ENCODE measurements at regions not wholly inside any gene's neighbourhood (a gene's known extent, or its start where the extent isn't known, plus 50 kb on each side); places are given as distances from the start of the nearest gene placed in this dataset.

DNA sequence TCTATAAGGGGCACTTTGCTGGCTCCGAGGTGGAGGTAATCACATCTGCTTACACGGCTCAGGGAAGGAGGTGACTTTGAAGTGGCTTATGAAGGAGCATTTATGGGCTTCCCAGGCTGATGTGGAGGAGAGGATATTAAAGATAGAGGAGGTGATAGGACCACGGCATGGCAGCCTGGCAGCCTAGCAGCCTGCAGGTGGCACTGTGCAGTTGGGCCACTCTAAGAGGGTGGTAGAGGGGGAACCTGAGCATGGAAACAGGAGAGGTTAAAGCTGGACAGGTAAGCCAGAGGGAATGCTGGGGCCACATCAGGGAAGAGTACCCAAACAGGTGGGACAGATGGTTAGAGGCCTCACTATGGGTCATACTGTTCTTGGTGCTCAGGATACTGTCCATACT is 375.0 kb downstream of the WDR72 start:
- TF ChIP-seq ATF3 (IDR thresholded peaks at IDR 0.05) = no peak
- TF ChIP-seq CTCF (IDR thresholded peaks at IDR 0.05 in 2 of 3, conservative IDR thresholded peaks at IDR 0.05 in 1 of 3; ENCODE audit: borderline replicate concordance in 1 of 3, insufficient read depth in 1 of 3, low read depth in 2 of 3, low read length in 2 of 3) = peak; percentile 19 to 58 (median 52); a peak in 5 of 6 replicates
- no peak for TF ChIP-seq POLR2A (IDR thresholded peaks at IDR 0.05; ENCODE audit: borderline replicate concordance, extremely low read depth, insufficient read depth, insufficient read length)
- TF ChIP-seq POLR2AphosphoS5 (IDR thresholded peaks at IDR 0.05; ENCODE audit: low read depth, low read length) = no peak
- no peak for TF ChIP-seq REST (IDR thresholded peaks at IDR 0.05; ENCODE audit: low read depth)
- TF ChIP-seq EZH2 (IDR thresholded peaks at IDR 0.05) = no peak
- TF ChIP-seq, protein P1, sequence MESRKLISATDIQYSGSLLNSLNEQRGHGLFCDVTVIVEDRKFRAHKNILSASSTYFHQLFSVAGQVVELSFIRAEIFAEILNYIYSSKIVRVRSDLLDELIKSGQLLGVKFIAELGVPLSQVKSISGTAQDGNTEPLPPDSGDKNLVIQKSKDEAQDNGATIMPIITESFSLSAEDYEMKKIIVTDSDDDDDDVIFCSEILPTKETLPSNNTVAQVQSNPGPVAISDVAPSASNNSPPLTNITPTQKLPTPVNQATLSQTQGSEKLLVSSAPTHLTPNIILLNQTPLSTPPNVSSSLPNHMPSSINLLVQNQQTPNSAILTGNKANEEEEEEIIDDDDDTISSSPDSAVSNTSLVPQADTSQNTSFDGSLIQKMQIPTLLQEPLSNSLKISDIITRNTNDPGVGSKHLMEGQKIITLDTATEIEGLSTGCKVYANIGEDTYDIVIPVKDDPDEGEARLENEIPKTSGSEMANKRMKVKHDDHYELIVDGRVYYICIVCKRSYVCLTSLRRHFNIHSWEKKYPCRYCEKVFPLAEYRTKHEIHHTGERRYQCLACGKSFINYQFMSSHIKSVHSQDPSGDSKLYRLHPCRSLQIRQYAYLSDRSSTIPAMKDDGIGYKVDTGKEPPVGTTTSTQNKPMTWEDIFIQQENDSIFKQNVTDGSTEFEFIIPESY (IDR thresholded peaks at IDR 0.05; ENCODE audit: extremely low read depth, insufficient replicate concordance, low read length) = no peak
- no peak for TF ChIP-seq ZNF274 (IDR thresholded peaks at IDR 0.05; ENCODE audit: low read depth, low read length)
